Left ventricle myocardium inferior (tissue), 1 donor: ENCODE measurements at regions not wholly inside any gene's neighbourhood (a gene's known extent, or its start where the extent isn't known, plus 50 kb on each side); places are given as distances from the start of the nearest gene placed in this dataset.
"Not testable (repeated sequence)": the region's sequence is repeated elsewhere in the genome, so short reads cannot be mapped to it uniquely, and the experiment has no call there.

ENCODE experiments used
- DNase-seq: peaks from one replicate; pipeline ENCODE4 v3.0.0-alpha.2; 2020
- H3K27ac ChIP-seq: fragments of 200-600 bp; replicated peaks from 2 replicates; pipeline ENCODE4 v1.8.0; 2021
- H3K27me3 ChIP-seq: fragments of 200-600 bp; 2 replicates; pipeline ENCODE4 v1.8.0; 2021; ENCODE audit warnings: low read depth
- H3K36me3 ChIP-seq: fragments of 200-600 bp; 2 replicates; pipeline ENCODE4 v1.8.0; 2021
- H3K4me1 ChIP-seq: fragments of 200-600 bp; 2 replicates; pipeline ENCODE4 v1.8.0; 2021
- H3K4me3 ChIP-seq: fragments of 200-600 bp; 2 replicates; pipeline ENCODE4 v1.8.0; 2021; ENCODE audit warnings: mild to moderate bottlenecking, moderate library complexity
- H3K9me3 ChIP-seq: fragments of 200-600 bp; replicated peaks from 2 replicates; pipeline ENCODE4 v1.8.0; 2021
- CTCF ChIP-seq: fragments of 200-600 bp; IDR thresholded peaks from 2 replicates; pipeline ENCODE4 v1.8.0; 2021; ENCODE audit warnings: antibody characterized with exemption, mild to moderate bottlenecking, borderline replicate concordance
- intact Hi-C: fragments of 100-400 bp; cut with micrococcal nuclease; formaldehyde crosslinking; loops from one replicate; pipeline ENCODE4 v1.11.0; 2022
- donor health status: DM: no; HTN: yes; CAD: no; lungs with severe emphysema.

DNA sequence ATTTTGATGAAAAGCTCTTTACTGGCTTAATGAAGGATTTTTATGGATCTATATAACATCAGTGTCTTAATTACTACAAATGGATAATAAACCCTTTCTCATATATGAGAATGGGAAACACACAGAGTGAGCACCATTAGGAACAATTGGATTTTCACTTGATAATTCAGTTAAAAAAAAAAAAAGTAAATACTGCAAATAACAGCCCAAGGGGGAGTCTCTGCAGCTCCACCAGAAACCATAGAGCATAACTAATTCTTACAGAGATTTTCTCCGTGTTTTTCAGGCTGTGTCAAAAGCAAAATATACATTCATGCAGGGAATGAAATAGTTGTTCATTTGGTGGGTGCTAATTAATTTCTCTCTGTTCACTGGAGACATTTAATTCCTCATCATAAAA, 125.3 kb downstream of the EBLN2 start:
- Histone ChIP-seq H3K27ac (no peak overlapping the region), H3K36me3 (no peaks in the 10 kb centered on the region), H3K9me3 (no peaks in the 10 kb centered on the region), H3K4me3 (no peak overlapping the region), H3K27me3 (no peaks in the 10 kb centered on the region), H3K4me1 (no peaks in the 10 kb centered on the region)
- intact Hi-C loops = no loop called here
- TF ChIP-seq CTCF = no peak
- DNase-seq = no peak

- H3K27ac ChIP-seq = no peak overlapping the region
- no peaks in the 10 kb centered on the region for H3K36me3 ChIP-seq
- no peak for TF ChIP-seq CTCF
- H3K4me1 ChIP-seq = no peaks in the 10 kb centered on the region
- no peak overlapping the region for H3K4me3 ChIP-seq
- no peaks in the 10 kb centered on the region for H3K27me3 ChIP-seq
- no peak for DNase-seq
- intact Hi-C loops = no loop called here
- H3K9me3 ChIP-seq = no peaks in the 10 kb centered on the region
Observed at GRCh38 chr3:73187328-73187727, 125.9 kb downstream of the EBLN2 start.

DNA sequence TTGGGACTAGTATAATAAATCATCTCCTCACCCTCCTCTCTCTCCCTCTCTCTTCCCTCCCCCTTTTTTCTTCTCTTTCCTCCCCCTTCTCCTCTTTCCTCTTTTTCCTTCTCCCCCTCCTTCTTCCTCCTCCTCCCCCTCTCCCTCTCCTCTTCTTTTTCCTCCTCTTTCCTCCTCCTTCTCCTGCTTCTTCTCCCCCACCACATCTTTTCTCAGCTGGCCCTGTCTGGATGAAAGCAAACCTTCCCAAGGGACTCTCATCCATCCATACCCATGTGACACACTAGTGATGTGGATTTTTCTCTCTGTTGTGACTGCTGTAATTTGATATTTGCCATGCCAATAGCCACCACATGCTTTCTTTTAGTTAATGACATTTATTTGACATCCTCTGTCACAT, 127.2 kb downstream of the EBLN2 start:
- no peaks in the 10 kb centered on the region for H3K9me3 ChIP-seq
- DNase-seq = no peak
- H3K36me3 ChIP-seq = no peaks in the 10 kb centered on the region
- H3K27ac ChIP-seq = no peak overlapping the region
- no peak for TF ChIP-seq CTCF
- H3K4me1 ChIP-seq = no peaks in the 10 kb centered on the region
- H3K4me3 ChIP-seq = no peak overlapping the region
- intact Hi-C loops = no loop called here
- H3K27me3 ChIP-seq = no peaks in the 10 kb centered on the region

DNA sequence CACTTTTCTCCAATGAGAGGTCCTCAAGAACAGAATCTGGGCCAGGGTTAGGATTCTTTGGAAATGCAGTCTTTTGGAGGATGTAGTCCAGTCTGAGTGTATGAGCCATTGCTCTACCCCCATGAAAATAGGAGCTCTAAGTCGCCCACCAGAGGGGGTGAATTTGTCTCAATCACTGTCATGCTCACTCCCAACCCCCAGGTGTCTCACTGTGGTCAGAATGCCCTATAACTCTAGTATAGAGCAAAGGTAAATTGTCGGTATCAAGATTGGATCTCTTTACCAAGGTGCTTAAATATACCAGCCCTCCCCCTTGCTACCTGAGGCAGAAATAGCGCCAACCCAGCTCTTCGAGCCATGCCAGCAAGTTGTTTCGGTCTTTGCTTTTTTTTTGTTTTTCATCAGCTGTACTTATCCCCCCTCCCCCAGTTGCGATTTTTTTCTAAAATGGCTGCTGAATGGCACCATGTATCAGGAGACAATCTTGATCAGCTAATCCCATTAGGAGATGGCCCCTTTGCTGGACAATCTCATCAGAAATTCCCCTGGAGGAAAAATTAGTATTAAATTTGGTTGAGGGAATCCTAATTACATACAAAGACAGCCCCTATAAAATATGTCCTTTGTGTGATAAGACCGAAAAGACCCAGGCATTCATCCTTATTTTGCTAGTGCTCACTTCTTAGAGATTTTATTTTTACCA, 130.7 kb downstream of the EBLN2 start:
- no peak for DNase-seq
- intact Hi-C loops = no loop called here
- no peaks in the 10 kb centered on the region for H3K27me3 ChIP-seq
- H3K4me3 ChIP-seq = no peak overlapping the region
- H3K36me3 ChIP-seq = no peaks in the 10 kb centered on the region
- H3K27ac ChIP-seq = no peak overlapping the region
- no peaks in the 10 kb centered on the region for H3K4me1 ChIP-seq
- TF ChIP-seq CTCF = peak; percentile 30
- H3K9me3 ChIP-seq = peaks cover 8% of the 10 kb centered on the region

GRCh38 chr3:73193943-73194342, 132.5 kb downstream of the EBLN2 start:
- H3K9me3 ChIP-seq, H3K27me3 ChIP-seq, H3K27ac ChIP-seq, intact Hi-C loops, DNase-seq, H3K4me1 ChIP-seq, H3K4me3 ChIP-seq, H3K36me3 ChIP-seq: not testable (repeated sequence)

DNA sequence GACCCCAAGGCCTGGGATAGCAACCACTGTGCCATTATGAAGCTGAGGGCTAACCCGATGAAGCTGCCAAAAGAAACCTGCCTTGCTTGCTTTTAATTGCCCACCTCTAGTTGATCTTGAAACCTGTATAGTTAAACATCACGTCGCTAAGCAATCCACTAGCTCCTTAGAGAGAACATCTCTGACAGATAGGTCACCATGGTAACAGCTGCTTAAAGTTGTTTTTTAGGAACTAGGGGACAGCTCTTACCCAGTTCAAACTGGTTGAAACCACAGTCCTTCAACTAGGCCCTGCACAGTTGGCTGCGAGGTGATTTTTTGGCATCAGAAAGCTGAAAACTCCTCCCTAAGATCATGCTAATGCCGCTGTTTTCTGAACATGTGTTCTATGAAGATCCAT, 135.7 kb downstream of the EBLN2 start:
- intact Hi-C loops = no loop called here
- Histone ChIP-seq H3K4me3 (no peak overlapping the region), H3K27me3 (no peaks in the 10 kb centered on the region), H3K9me3 (peaks cover 8% of the 10 kb centered on the region), H3K27ac (no peak overlapping the region), H3K4me1 (peaks cover 7% of the 10 kb centered on the region), H3K36me3 (no peaks in the 10 kb centered on the region)
- DNase-seq = no peak
- TF ChIP-seq CTCF = no peak
